MM.1S (cell line): ENCODE measurements at regions not wholly inside any gene's neighbourhood (a gene's known extent, or its start where the extent isn't known, plus 50 kb on each side); places are given as distances from the start of the nearest gene placed in this dataset.

ENCODE experiments used
- EZH2phosphoT487 ChIP-seq: fragments of 300-600 bp; sonication (generic); IDR thresholded peaks from 2 replicates; pipeline ENCODE4 v1.6.1; 2018; ENCODE audit warnings: antibody characterized with exemption, low read length
- TF ChIP-seq, protein P1 (sequence below): fragments of 300-600 bp; sonication (generic); IDR thresholded peaks from 2 replicates; pipeline ENCODE4 v1.5.1; 2016; ENCODE audit warnings: antibody characterized with exemption, low read length, mixed read lengths

DNA sequence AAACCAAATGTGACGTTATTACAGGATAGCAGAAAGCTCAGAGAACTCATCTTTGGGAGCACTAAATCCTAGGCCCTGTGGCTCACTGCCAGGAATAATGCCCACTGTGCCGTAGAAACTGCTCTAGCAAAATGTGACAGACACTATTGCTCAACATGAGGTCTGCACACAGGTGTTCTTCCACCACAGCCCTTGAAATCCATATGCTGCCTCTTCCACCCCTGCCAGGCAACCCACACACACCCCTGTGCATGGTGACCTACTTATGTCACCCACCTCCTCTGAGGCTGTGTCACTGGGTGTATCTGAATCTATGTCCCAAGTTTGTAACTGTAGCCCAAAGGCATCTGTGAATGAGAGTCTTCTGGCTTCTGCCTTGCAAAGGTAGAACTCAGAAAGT is 66.1 kb upstream of the MBOAT2 start:
- TF ChIP-seq, protein P1, sequence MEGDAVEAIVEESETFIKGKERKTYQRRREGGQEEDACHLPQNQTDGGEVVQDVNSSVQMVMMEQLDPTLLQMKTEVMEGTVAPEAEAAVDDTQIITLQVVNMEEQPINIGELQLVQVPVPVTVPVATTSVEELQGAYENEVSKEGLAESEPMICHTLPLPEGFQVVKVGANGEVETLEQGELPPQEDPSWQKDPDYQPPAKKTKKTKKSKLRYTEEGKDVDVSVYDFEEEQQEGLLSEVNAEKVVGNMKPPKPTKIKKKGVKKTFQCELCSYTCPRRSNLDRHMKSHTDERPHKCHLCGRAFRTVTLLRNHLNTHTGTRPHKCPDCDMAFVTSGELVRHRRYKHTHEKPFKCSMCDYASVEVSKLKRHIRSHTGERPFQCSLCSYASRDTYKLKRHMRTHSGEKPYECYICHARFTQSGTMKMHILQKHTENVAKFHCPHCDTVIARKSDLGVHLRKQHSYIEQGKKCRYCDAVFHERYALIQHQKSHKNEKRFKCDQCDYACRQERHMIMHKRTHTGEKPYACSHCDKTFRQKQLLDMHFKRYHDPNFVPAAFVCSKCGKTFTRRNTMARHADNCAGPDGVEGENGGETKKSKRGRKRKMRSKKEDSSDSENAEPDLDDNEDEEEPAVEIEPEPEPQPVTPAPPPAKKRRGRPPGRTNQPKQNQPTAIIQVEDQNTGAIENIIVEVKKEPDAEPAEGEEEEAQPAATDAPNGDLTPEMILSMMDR = no peak
- TF ChIP-seq EZH2phosphoT487 = no peak
